Epidermal melanocyte (primary cell): ENCODE measurements at regions not wholly inside any gene's neighbourhood (a gene's known extent, or its start where the extent isn't known, plus 50 kb on each side); places are given as distances from the start of the nearest gene placed in this dataset.

Experiments
- DNase-seq: peaks from one replicate; pipeline ENCODE4 v3.0.0; 2011; ENCODE audit warnings: low spot score; ENCODE audit not compliant: insufficient read length

DNA sequence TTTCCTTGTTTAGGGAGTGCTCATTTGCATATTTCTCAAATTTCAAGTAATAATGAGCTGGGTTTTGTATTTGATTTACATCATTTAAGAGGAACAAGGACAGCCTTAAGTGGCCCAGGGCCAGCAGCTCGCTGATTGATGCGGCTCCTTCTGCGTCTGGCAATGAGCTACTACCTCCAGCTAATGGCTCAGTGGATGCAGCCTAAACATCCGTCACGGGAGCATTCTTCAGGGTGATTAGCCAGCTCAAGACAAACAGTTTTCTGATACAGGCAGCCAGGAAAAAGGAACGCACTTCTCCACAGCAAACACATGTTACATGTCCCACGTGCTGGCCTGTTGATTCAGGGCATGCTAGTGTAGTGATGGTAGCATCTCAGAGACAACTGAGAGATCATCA lies 169.3 kb upstream of the TCERG1L start:
- DNase-seq: no peak

DNA sequence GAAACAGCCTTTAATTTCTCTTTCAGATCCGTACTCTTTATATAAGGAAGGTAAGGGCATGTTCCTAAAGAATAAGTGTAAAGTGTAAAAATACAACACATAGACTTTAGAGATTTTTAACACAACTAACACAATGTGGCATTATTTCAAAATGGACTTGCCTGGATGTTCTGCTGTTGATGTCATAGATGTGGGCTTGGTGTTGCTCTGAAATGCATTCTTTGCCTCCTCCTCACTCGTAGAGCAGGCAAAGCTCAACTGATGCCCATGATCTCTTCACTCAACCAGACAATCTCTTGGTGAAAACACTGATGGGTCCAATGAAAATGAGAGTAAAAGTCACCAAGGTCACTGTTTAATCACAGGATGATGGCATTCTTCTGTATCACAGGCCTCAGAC lies 174.2 kb upstream of the TCERG1L start:
- DNase-seq: no peak

DNA sequence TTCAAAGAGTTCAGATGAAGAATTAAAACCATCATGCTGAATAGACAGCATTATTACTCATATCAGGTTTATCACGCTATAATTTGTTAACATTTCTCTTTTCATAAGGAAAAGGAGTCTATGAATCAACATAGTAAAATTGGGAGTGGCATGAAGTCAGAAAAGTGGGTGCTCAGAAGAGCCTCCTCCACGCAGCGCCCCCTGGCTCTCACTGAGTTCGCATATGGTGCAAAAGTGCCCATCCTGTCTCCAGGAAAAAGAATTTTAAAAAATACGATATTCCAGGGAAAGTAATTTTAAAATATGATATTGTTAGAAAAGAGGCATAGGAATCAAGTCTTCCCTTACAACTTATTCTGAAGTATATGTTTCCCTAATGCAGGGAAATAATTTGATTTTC lies 176.3 kb upstream of the TCERG1L start:
- DNase-seq: no peak

DNA sequence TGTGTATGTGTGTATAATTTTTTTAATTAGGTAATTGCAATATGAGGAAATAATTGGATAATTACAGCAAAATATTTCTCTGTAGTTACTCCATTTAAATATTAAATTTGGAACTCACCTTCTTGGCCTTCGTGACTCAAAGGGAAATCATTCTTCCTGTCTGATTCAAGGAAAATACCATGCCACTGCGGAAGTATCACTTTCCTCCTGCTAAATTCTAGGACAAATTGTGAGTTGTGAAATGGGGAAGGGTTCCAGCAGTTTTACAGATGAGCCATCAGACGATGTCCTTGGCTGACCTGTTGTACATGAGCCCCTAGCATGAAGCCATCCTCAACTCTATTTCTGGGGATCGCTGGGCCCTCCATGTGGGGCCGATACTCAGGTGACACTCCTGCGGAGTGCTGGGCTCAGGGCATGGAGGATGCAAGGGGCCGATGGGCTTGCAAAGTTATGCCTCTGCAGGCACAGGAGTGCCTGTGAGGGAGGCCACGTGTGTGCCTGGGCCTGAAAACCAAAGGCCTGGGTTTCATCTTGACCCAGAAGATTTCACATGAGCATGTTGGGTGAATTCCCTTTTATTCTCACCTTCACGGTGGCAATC lies 179.6 kb upstream of the TCERG1L start:
- DNase-seq: no peak

DNA sequence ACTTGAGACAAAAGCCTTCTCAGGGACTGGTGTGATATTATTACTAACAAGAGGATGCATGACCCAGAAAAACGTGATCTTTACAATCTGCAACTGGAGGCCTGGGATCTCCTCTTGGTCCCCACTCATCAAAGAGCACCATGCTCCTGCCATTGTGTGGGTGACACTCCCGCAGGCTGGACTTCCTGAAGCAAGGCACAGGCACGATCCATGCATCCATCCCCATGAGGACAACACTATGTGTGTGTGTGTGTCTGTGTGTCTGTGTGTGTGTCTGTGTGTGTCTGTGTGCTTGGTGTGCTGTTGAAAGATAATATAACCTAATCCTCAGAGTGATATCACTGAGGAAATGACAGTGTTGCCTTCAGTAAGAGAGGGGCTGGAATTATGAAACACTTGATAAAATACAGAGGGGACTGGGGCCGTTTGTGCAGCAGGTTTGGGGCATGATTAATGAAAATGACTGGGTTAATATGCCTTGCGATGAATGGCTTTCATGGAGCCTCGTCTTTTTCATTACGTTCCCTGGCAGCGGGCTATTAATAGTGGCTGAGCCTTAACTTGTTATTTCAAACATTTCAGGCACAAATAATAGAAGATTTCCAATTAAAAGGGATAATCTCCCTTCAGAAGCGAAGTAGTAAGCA lies 180.8 kb upstream of the TCERG1L start:
- DNase-seq: no peak

DNA sequence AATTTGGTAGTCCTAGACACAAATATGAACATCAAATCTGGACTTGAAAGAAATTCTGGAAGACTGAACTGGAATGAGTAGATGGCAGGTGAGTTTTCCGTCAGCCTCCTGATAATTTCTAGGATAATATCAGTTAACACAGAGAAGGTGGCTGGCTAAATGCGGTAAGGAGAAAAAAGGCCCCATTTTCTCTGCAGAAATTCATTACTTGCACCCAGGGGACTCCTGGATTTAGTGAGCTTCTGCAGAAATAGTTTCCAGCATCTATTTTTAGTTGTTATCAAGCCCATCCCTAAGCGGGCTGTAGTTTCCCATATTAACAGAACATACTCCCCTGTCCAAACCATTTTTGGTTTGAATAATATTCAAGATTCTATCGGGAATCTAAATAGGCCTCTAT lies 181.9 kb upstream of the TCERG1L start:
- no peak for DNase-seq

DNA sequence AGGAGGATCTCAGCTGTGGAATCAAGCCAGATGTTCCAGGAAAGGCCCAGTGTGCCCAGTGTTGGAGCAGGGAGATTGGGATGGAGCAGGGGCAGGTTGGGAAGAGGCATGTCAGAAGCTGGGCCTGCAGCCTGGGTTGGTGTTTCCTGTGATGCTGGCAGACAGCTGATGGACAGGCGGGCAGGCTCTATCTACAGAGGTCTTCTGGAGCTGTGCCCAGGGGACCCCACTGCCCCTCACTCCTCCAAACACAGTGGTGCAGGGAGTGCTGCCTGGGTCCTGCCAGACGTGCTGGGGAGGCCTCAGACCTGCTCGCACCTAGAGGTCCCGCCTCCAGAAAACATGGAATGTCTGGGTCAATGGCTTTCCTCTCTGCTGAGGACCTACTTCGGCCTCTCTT lies 182.9 kb upstream of the TCERG1L start:
- no peak for DNase-seq

- no peak for DNase-seq
Measured at GRCh38 chr10:131495224-131495623, 183.7 kb upstream of the TCERG1L start.

- DNase-seq: no peak
Measured at GRCh38 chr10:131495892-131496291, 184.4 kb upstream of the TCERG1L start.

- DNase-seq: no peak
Measured at GRCh38 chr10:131496351-131497052, 185.0 kb upstream of the TCERG1L start.

- no peak for DNase-seq
Measured at GRCh38 chr10:131499566-131499965, 188.0 kb upstream of the TCERG1L start.

- DNase-seq: no peak
Measured at GRCh38 chr10:131500181-131500580, 188.7 kb upstream of the TCERG1L start.

GRCh38 chr10:131500892-131501291 lies 189.4 kb upstream of the TCERG1L start:
- DNase-seq: no peak

GRCh38 chr10:131503992-131504391 lies 192.5 kb upstream of the TCERG1L start:
- DNase-seq: no peak

GRCh38 chr10:131511391-131511790 lies 199.9 kb upstream of the TCERG1L start:
- no peak for DNase-seq

DNA sequence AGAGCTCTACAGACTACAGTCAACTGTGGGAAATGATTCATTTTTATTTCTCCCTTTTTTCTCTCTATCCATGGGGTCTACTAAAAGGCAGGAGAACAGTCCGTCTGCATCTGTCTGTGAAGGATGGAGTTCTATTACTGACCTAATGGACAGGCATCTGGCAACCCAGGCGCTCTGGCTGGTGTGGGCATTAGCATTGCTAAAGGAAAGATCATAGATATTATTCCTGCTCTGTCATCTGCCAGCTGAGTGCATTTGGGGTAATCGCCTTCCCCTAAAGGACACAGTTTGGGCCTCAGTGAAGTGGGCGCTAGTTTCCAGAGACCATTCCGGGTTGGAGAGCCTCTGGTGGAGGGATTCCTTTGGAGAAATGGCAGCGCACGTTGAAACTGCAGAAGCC lies 201.3 kb upstream of the TCERG1L start:
- no peak for DNase-seq

GRCh38 chr10:131513445-131513844 lies 201.9 kb upstream of the TCERG1L start:
- DNase-seq: no peak

DNA sequence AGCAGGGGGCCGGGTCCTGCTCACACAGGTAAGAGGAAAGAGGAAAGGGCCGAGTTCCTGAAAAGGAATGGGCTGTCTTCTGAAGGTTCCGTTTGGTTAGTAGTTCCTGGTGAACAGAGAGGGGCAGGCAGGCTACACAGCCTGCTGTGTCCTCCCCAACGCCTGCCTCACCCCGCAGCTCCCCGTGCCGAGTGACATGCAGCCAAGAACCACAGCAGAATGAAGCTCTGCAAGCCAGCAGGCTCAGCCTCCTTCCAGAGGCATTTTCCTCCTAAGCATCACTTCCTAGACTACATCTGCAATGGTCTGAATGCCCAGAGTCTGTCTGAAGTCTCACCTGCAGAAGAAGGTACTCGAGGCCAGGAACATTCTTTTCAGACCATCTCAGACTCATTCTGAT lies 202.4 kb upstream of the TCERG1L start:
- no peak for DNase-seq

GRCh38 chr10:131514454-131514853 lies 202.9 kb upstream of the TCERG1L start:
- DNase-seq: no peak

- DNase-seq: no peak
Measured at GRCh38 chr10:131516285-131516684, 204.8 kb upstream of the TCERG1L start.

- DNase-seq: no peak
Measured at GRCh38 chr10:131517781-131518180, 206.3 kb upstream of the TCERG1L start.

GRCh38 chr10:131519723-131520605 lies 208.4 kb upstream of the TCERG1L start:
- no peak for DNase-seq
